ENCODE measurements at regions not wholly inside any gene's neighbourhood (a gene's known extent, or its start where the extent isn't known, plus 50 kb on each side); places are given as distances from the start of the nearest gene placed in this dataset.

DNA sequence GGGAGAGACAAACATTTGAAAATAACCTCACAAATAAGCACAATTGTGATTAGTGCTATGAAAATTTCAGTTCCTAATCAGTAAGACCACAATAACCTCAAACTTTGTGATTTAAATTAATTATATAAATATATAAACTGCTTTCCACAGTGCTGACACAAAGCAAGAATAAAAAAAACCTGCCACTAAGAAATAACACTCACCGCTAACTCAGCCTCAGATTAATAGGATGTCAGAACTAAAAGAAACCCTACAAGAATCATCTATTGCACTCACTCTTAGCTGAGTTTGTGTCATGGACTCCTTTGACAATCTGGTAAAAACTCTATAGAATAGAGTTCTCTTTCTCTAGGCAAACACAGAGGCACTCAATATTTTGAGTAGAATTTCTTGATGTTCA is 68.4 kb downstream of the SLC41A2 start:
- TF ChIP-seq CTCF (IDR thresholded peaks at IDR 0.05) = no peak
- no peak for TF ChIP-seq POLR2A (IDR thresholded peaks at IDR 0.05)

All from ovary (tissue), 3 donors.